RKO (cell line): ENCODE measurements at regions not wholly inside any gene's neighbourhood (a gene's known extent, or its start where the extent isn't known, plus 50 kb on each side); places are given as distances from the start of the nearest gene placed in this dataset.

ENCODE experiments used
- DNase-seq: peaks from one replicate; pipeline ENCODE4 v3.0.0-alpha.2; 2016; ENCODE audit warnings: low spot score

- no peak for DNase-seq
Observed at GRCh38 chr1:164311377-164311776, 247.6 kb upstream of the PBX1 start.

GRCh38 chr1:164320790-164321731, 237.9 kb upstream of the PBX1 start:
- DNase-seq = no peak

- no peak for DNase-seq
Observed at GRCh38 chr1:164325786-164326185, 233.2 kb upstream of the PBX1 start.

DNA sequence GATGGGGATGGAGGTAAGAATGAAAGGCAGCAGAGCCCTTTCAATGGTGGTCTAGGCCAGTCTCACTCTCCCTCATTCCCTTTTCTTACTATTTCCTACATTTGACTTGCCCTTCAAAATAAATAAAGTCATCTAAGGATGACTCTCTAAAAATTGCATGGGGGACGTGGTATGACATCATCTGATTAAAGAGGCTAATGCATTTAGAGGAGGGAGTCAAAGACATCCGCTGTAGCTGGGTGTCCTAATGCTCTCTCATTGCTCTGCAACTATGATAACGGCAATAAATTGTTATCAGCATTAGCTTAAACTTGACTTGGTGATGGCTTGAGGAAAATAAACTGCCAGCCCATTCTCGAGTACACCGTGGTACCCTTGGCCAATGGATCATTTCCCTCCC, 225.6 kb upstream of the PBX1 start:
- DNase-seq = no peak

- DNase-seq = no peak
Observed at GRCh38 chr1:164337394-164337793, 221.6 kb upstream of the PBX1 start.

DNA sequence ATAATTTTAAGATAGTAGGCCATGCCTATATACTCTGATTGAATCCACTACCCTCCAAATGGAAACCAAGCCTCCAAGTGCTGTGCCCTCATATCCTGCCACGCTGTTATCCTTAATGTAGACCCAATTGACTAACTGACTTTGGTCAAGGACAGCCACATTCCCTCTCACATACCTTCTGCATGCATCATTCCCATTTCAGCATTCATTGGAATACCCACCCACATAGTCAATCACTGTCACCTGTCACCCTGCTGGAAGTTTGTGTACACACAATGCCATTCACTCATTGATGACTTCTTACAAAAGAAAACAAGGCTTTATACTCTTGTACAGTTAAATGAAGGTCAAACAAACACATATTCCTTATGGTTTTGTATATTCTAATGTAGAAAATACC, 221.1 kb upstream of the PBX1 start:
- DNase-seq = no peak

- DNase-seq = no peak
Observed at GRCh38 chr1:164343189-164343588, 215.8 kb upstream of the PBX1 start.

DNA sequence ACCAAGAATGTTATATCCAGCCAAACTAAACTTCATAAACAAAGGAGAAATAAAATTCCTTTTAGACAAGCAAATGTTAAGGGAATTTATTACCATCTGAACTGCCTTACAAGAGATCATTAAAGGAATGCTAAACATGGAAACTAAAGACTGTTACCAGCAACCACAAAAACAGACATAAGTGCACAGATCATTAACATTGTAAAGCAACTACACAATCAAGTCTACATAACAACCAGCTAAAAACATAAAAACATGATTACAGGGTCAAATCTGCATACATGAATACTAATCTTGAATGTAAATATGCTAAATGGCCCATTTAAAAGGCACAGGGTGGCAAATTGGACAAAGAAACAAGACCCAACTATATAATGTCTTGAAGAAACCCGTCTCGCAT, 211.0 kb upstream of the PBX1 start:
- no peak for DNase-seq

DNA sequence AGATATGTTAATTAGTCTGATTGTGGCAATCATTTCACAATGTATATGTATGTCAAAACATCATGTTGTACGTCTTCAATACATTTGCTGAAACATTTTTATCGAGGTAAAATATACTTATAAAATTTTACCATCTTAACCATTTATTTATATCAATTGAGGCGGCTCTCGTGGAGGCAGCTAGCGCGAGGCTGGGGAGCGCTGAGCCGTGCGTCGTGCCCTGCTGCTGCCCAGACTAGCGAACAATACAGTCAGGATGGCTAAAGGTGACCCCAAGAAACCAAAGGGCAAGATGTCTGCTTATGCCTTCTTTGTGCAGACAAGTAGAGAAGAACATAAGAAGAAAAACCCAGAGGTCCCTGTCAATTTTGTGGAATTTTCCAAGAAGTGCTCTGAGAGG, 202.5 kb upstream of the PBX1 start:
- no peak for DNase-seq

GRCh38 chr1:164360265-164360664, 198.7 kb upstream of the PBX1 start:
- DNase-seq = no peak

DNA sequence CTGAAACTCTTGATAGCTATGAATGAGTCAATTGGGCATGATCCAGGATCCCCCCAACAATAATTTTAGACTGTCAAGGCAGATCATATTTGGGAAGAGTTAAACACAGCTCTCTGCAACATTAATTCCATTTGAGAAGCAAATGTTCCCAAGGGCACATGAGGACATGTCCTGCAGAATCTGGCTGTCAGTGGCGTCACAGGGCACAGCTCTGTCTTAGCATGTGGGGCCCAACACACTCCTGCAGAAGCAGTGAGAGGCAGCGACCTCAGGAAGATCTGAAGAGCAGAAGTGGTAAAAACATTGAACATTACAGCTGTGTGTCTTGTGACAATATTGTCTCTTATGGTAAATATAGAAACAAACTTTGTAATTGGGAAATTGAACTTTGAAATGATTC, 197.1 kb upstream of the PBX1 start:
- DNase-seq = no peak

- no peak for DNase-seq
Observed at GRCh38 chr1:164363980-164364379, 195.0 kb upstream of the PBX1 start.

DNA sequence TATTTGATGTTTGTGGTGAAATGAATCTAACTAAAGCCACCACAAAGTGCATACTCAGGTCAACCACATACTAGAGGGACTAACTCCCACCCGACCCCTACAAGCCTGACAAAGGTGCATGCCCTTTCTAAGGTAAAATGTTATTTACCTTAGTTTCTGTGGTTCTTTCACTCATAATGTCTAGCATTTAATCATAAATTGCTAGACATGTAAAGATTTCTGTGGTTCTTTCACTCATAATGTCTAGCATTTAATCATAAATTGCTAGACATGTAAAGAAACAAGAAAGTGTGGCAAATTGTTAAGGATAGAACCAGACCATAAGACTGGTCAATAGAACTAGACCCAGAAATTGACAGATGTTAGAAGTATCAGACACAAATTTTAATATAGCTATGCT, 193.0 kb upstream of the PBX1 start:
- DNase-seq = no peak

DNA sequence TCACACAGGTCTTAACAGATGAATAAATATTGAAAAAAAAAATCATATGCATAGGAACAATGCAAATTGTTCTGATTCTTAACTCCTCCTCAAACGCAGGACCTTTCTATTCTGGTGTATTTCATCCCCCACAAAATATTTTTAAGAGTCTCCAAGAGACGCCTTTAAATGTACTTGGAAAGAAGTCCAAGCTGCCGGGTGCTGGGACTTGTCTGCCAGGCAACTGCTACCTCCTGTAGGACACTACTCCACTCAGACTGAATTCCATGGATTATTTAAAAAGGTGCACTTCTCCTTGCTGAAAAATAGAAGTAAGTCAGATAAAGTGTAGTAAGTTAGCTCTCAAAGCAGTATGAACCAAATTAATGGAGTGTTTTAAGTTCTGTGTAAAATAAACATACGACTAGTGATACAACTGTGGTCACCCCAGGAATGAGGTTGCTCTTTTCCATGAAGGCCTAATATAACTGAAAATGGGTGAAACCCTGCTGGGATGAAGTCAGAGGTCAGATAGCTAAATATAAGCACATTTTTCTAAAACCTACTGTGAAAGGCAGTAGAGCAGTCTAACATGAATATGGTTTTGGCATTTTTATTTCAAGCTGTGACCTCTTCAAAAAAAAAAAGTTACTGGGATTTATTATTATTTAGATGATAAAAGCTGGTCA, 189.2 kb upstream of the PBX1 start:
- no peak for DNase-seq

GRCh38 chr1:164380893-164381292, 178.1 kb upstream of the PBX1 start:
- DNase-seq = peak; percentile 46

- no peak for DNase-seq
Observed at GRCh38 chr1:164382384-164382783, 176.6 kb upstream of the PBX1 start.

GRCh38 chr1:164384262-164384661, 174.7 kb upstream of the PBX1 start:
- no peak for DNase-seq

DNA sequence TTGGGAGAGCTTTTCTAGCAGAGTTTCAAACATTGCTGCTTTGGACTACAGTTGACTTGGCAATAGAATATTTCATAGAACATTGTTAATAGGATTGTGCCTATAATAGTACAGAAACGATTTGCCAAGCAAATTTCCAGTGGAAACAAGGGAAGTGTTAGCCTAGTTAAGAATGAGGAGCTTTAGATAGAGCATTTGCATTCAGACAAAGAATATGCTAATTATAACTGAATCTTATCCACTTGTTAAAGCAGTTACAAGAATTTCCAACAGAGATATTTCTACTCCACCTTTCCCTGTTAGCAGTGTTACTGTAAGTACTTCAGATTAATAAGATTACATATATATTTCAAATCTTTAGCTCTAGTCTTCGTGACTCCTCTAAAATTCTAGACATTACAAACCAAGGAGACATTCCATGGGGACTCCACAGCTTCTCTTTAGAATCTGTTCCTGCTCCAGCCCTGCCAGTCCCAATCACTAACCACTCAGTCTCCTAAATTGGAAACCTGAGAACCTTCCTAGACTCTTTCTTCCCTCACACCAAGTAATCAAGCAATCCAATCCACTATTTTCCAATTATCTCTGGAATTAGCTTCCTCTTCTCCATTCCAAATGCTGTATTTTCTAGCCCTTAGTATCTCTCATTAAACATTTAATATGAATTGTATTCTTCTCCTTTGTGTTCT, 141.8 kb upstream of the PBX1 start:
- DNase-seq = no peak

DNA sequence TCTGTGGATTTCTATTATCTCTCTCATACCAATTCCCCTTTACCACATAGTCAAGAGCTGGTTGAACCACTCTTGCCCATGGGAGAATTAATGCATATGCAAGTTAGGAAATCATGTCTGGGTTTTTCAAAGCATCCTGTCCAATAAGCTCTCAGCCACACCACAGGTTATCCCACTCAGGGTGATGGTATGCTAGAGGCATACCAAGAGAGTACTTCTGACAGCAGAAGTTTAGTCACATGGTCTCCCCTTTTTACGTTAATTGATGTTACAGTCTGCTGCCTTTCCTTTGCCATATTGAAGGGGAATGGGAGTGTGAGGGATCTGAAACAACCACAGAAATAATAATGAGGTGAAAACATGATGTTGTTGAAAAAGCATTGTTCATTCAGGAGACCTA, 135.8 kb upstream of the PBX1 start:
- no peak for DNase-seq

DNA sequence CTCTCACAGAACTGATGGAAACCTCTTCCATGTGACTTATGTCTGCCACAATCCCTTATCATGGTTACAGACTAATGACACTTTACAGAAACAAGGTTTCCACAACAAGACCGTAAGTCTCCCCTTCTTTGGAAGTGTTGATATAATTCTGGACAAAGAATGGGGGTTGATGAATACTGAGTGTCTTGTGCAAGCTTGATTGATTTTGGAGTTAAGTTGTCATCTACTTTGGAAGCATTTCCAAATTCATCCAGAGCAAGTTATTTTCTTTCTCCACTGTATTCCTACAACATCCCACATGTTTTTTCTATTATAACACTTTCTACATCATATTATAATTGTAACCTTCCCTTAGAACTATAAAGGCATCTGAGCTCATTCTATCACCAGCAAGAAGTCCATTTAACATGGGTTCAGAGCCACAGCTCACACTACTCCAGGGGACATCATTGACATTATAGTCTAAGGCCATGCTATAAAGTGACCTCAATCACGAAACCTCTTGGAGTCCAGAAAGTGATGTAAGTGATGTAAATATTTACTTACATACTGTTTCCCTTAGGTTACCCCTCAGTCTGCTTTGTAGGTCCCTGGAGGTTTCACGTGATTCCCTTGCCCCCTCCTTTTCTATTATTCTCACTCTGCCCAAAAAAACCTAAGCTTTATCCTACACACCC, 125.7 kb upstream of the PBX1 start:
- DNase-seq = no peak

GRCh38 chr1:164433818-164434170, 125.2 kb upstream of the PBX1 start:
- no peak for DNase-seq

GRCh38 chr1:164440232-164440631, 118.8 kb upstream of the PBX1 start:
- DNase-seq = peak; percentile 4
